Right atrium auricular region (tissue), 2 donors: ENCODE measurements at regions not wholly inside any gene's neighbourhood (a gene's known extent, or its start where the extent isn't known, plus 50 kb on each side); places are given as distances from the start of the nearest gene placed in this dataset.

Source experiments
- DNase-seq: peaks from one replicate; pipeline ENCODE4 v3.0.0-alpha.2; 2019; ENCODE audit warnings: low spot score
- H3K27ac ChIP-seq, 2 donors: fragments of 200-600 bp; sonication (generic); 1 replicate in 1 of 2; 2 replicates in 1 of 2; pipeline ENCODE4 v1.5.1; 2016 to 2019
- H3K27me3 ChIP-seq, 2 donors: fragments of 200-600 bp; sonication (generic); one replicate each; pipeline versions ENCODE4 v1.5.1 to v1.6.0; 2017 to 2019
- H3K36me3 ChIP-seq: fragments of 200-600 bp; sonication (generic); one replicate; pipeline ENCODE4 v1.5.1; 2016
- H3K4me1 ChIP-seq, 2 donors: fragments of 200-600 bp; sonication (generic); one replicate each; pipeline versions ENCODE4 v1.5.1 to v1.6.0; 2017 to 2019
- H3K4me3 ChIP-seq, 2 donors: fragments of 200-600 bp; sonication (generic); 1 replicate in 1 of 2; 2 replicates in 1 of 2; pipeline ENCODE4 v1.5.1; 2017 to 2019; ENCODE audit warnings: mild to moderate bottlenecking in 1 of 2, moderate library complexity in 1 of 2
- H3K9me3 ChIP-seq, 2 donors: fragments of 200-600 bp; sonication (generic); one replicate each; pipeline ENCODE4 v1.5.1; 2019
- TF ChIP-seq, protein P1 (sequence below), 2 donors: fragments of 200-600 bp; sonication (generic); IDR thresholded peaks; one replicate each; pipeline ENCODE4 v1.5.1; 2019; ENCODE audit warnings: antibody characterized with exemption in 2 of 2

GRCh38 chr3:25854635-25855034 lies 64.7 kb downstream of the OXSM start:
- H3K27ac ChIP-seq = no peak overlapping the region

GRCh38 chr3:25855266-25855784 lies 65.4 kb downstream of the OXSM start:
- TF ChIP-seq, protein P1, sequence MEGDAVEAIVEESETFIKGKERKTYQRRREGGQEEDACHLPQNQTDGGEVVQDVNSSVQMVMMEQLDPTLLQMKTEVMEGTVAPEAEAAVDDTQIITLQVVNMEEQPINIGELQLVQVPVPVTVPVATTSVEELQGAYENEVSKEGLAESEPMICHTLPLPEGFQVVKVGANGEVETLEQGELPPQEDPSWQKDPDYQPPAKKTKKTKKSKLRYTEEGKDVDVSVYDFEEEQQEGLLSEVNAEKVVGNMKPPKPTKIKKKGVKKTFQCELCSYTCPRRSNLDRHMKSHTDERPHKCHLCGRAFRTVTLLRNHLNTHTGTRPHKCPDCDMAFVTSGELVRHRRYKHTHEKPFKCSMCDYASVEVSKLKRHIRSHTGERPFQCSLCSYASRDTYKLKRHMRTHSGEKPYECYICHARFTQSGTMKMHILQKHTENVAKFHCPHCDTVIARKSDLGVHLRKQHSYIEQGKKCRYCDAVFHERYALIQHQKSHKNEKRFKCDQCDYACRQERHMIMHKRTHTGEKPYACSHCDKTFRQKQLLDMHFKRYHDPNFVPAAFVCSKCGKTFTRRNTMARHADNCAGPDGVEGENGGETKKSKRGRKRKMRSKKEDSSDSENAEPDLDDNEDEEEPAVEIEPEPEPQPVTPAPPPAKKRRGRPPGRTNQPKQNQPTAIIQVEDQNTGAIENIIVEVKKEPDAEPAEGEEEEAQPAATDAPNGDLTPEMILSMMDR (IDR thresholded peaks at IDR 0.05) = no peak
- DNase-seq = no peak
- H3K27me3 ChIP-seq = no peaks in the 10 kb centered on the region

More at GRCh38 chr3:25854635-25855034, 64.7 kb downstream of the OXSM start:
- no peaks in the 10 kb centered on the region for H3K36me3 ChIP-seq
- no peaks in the 10 kb centered on the region for H3K27me3 ChIP-seq
- H3K4me1 ChIP-seq = no peaks in the 10 kb centered on the region
- no peaks in the 10 kb centered on the region for H3K9me3 ChIP-seq
- no peak for DNase-seq
- no peak overlapping the region for H3K4me3 ChIP-seq
- TF ChIP-seq, protein P1 (IDR thresholded peaks at IDR 0.05) = no peak

GRCh38 chr3:25856902-25857518 lies 67.1 kb downstream of the OXSM start:
- H3K36me3 ChIP-seq = no peaks in the 10 kb centered on the region
- no peak for DNase-seq
- no peaks in the 10 kb centered on the region for H3K27me3 ChIP-seq
- no peak overlapping the region for H3K4me3 ChIP-seq
- TF ChIP-seq, protein P1 (IDR thresholded peaks at IDR 0.05) = peak; percentile 45 to 68
- H3K27ac ChIP-seq = no peak overlapping the region
- H3K4me1 ChIP-seq = no peaks in the 10 kb centered on the region
- peaks cover 0 to 5% of the 10 kb centered on the region in 2 donors for H3K9me3 ChIP-seq

More at GRCh38 chr3:25855266-25855784, 65.4 kb downstream of the OXSM start:
- H3K4me1 ChIP-seq = no peaks in the 10 kb centered on the region
- no peak overlapping the region for H3K27ac ChIP-seq
- H3K9me3 ChIP-seq = peaks cover 0 to 5% of the 10 kb centered on the region in 2 donors
- H3K4me3 ChIP-seq = no peak overlapping the region
- H3K36me3 ChIP-seq = no peaks in the 10 kb centered on the region

GRCh38 chr3:25861566-25861965 lies 71.7 kb downstream of the OXSM start:
- Histone ChIP-seq H3K36me3 (no peaks in the 10 kb centered on the region), H3K27me3 (no peaks in the 10 kb centered on the region), H3K9me3 (peaks cover 0 to 5% of the 10 kb centered on the region in 2 donors), H3K4me3 (no peak overlapping the region), H3K4me1 (no peaks in the 10 kb centered on the region), H3K27ac (no peak overlapping the region)
- TF ChIP-seq, protein P1 (IDR thresholded peaks at IDR 0.05) = no peak
- DNase-seq = no peak

- Histone ChIP-seq H3K27ac (no peak overlapping the region), H3K4me3 (no peak overlapping the region), H3K4me1 (no peaks in the 10 kb centered on the region), H3K27me3 (no peaks in the 10 kb centered on the region), H3K9me3 (peaks cover 0 to 5% of the 10 kb centered on the region in 2 donors), H3K36me3 (no peaks in the 10 kb centered on the region)
- DNase-seq = no peak
- TF ChIP-seq, protein P1 (IDR thresholded peaks at IDR 0.05) = no peak
Measured at GRCh38 chr3:25863011-25863415, 73.1 kb downstream of the OXSM start.
